ENCODE measurements at regions not wholly inside any gene's neighbourhood (a gene's known extent, or its start where the extent isn't known, plus 50 kb on each side); places are given as distances from the start of the nearest gene placed in this dataset.

DNA sequence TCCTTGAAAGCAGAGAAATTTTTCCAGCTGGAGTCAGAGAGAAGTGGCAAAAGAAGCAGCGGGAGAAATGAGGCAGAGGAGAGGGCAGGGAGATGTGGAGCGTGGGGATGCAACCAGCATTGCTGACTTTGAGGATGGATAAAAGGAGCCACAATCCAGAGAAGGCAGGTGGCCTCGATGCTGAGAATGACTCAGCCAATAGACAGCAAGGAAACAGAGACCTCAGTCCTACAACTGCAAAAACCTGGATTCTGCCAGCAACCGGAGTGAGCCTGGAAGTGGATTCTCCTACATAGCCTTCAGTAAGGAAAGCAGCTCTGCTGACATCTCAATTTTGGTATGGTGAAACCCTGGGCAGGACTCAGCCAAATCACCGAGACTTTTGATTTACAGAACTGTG lies 128.9 kb upstream of the ATP1B1 start:
- Histone ChIP-seq H3K4me2 (ENCODE audit: control insufficient read depth, extremely low read depth, insufficient read depth, low read depth, low read length) (no peak overlapping the region), H3K4me3 (ENCODE audit: control insufficient read depth in 2 of 3, extremely low read depth in 1 of 3, insufficient read depth in 2 of 3, low read depth in 1 of 3, low read length in 3 of 3) (no peak overlapping the region), H3K27ac (ENCODE audit: control insufficient read depth, insufficient read depth, low read length) (no peak overlapping the region), H3K27me3 (ENCODE audit: control insufficient read depth, extremely low read depth, insufficient read depth, low read length) (no peaks in the 10 kb centered on the region), H3K9me1 (ENCODE audit: control insufficient read depth, extremely low read depth, insufficient read depth, low read length) (no peaks in the 10 kb centered on the region), H3K36me3 (ENCODE audit: control insufficient read depth in 2 of 2, extremely low read depth in 1 of 2, insufficient read depth in 2 of 2, low read length in 2 of 2) (no peaks in the 10 kb centered on the region), H3K4me1 (ENCODE audit: control insufficient read depth, extremely low read depth, insufficient read depth, low read length) (no peaks in the 10 kb centered on the region), H3K9ac (ENCODE audit: control insufficient read depth, extremely low read depth, insufficient read depth, low read length) (no peak overlapping the region), H3K79me2 (ENCODE audit: control insufficient read depth, insufficient read depth, low read length) (no peaks in the 10 kb centered on the region), H2AFZ (ENCODE audit: control insufficient read depth, low read length) (no peak overlapping the region), H3K9me3 (ENCODE audit: control insufficient read depth, low read depth, low read length) (no peaks in the 10 kb centered on the region), H4K20me1 (ENCODE audit: control insufficient read depth, extremely low read depth, insufficient read depth, low read length) (no peaks in the 10 kb centered on the region)
- dilution Hi-C loops (cut with MboI; ENCODE audit: extremely low pct_ligation_motif_present, low sequenced_read_pairs), result no loop called here
- TF ChIP-seq, protein P1, sequence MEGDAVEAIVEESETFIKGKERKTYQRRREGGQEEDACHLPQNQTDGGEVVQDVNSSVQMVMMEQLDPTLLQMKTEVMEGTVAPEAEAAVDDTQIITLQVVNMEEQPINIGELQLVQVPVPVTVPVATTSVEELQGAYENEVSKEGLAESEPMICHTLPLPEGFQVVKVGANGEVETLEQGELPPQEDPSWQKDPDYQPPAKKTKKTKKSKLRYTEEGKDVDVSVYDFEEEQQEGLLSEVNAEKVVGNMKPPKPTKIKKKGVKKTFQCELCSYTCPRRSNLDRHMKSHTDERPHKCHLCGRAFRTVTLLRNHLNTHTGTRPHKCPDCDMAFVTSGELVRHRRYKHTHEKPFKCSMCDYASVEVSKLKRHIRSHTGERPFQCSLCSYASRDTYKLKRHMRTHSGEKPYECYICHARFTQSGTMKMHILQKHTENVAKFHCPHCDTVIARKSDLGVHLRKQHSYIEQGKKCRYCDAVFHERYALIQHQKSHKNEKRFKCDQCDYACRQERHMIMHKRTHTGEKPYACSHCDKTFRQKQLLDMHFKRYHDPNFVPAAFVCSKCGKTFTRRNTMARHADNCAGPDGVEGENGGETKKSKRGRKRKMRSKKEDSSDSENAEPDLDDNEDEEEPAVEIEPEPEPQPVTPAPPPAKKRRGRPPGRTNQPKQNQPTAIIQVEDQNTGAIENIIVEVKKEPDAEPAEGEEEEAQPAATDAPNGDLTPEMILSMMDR (optimal IDR thresholded peaks at IDR 0.05 in 1 of 3, IDR thresholded peaks at IDR 0.05 in 1 of 3, conservative IDR thresholded peaks at IDR 0.05 in 1 of 3; ENCODE audit: extremely low read depth in 1 of 3, insufficient read depth in 2 of 3, low read length in 3 of 3), result no peak
- FAIRE-seq (no peak), DNase-seq (ENCODE audit: low read depth, low spot score) (no peak)

- dilution Hi-C loops (cut with MboI; ENCODE audit: extremely low pct_ligation_motif_present, low sequenced_read_pairs), result no loop called here
- DNase-seq (ENCODE audit: low read depth, low spot score), result no peak
- no peak for TF ChIP-seq EZH2 (IDR thresholded peaks at IDR 0.05; ENCODE audit: low read length)
- TF ChIP-seq, protein P1 (optimal IDR thresholded peaks at IDR 0.05 in 1 of 3, IDR thresholded peaks at IDR 0.05 in 1 of 3, conservative IDR thresholded peaks at IDR 0.05 in 1 of 3; ENCODE audit: extremely low read depth in 1 of 3, insufficient read depth in 2 of 3, low read length in 3 of 3), result no peak
Measured at GRCh38 chr1:168979276-168979675, 127.2 kb upstream of the ATP1B1 start.

More at GRCh38 chr1:168979276-168979675, 127.2 kb upstream of the ATP1B1 start:
- Histone ChIP-seq H2AFZ (ENCODE audit: control insufficient read depth, low read length) (no peak overlapping the region), H3K79me2 (ENCODE audit: control insufficient read depth, insufficient read depth, low read length) (no peaks in the 10 kb centered on the region), H3K9me3 (ENCODE audit: control insufficient read depth, low read depth, low read length) (no peaks in the 10 kb centered on the region), H3K4me3 (ENCODE audit: control insufficient read depth in 2 of 3, extremely low read depth in 1 of 3, insufficient read depth in 2 of 3, low read depth in 1 of 3, low read length in 3 of 3) (no peak overlapping the region), H3K27me3 (ENCODE audit: control insufficient read depth, extremely low read depth, insufficient read depth, low read length) (no peaks in the 10 kb centered on the region), H3K9me1 (ENCODE audit: control insufficient read depth, extremely low read depth, insufficient read depth, low read length) (no peaks in the 10 kb centered on the region), H3K27ac (ENCODE audit: control insufficient read depth, insufficient read depth, low read length) (no peak overlapping the region), H4K20me1 (ENCODE audit: control insufficient read depth, extremely low read depth, insufficient read depth, low read length) (no peaks in the 10 kb centered on the region), H3K4me1 (ENCODE audit: control insufficient read depth, extremely low read depth, insufficient read depth, low read length) (no peaks in the 10 kb centered on the region), H3K36me3 (ENCODE audit: control insufficient read depth in 2 of 2, extremely low read depth in 1 of 2, insufficient read depth in 2 of 2, low read length in 2 of 2) (no peaks in the 10 kb centered on the region), H3K9ac (ENCODE audit: control insufficient read depth, extremely low read depth, insufficient read depth, low read length) (no peak overlapping the region), H3K4me2 (ENCODE audit: control insufficient read depth, extremely low read depth, insufficient read depth, low read depth, low read length) (no peak overlapping the region)
- no peak for FAIRE-seq

Measured in keratinocyte (primary cell).